NCI-H526 treated with DMSO at 0.1 percent for 48 hours (cell line): ENCODE measurements at regions not wholly inside any gene's neighbourhood (a gene's known extent, or its start where the extent isn't known, plus 50 kb on each side); places are given as distances from the start of the nearest gene placed in this dataset.
"Not testable (repeated sequence)": the region's sequence is repeated elsewhere in the genome, so short reads cannot be mapped to it uniquely, and the experiment has no call there.

ENCODE experiments used
- DNase-seq: peaks from one replicate; lab custom pipeline; 2025; lab: John Stamatoyannopoulos, UW

GRCh38 chr2:208935531-208935930 lies 488.3 kb upstream of the MAP2 start:
- no peak for DNase-seq

DNA sequence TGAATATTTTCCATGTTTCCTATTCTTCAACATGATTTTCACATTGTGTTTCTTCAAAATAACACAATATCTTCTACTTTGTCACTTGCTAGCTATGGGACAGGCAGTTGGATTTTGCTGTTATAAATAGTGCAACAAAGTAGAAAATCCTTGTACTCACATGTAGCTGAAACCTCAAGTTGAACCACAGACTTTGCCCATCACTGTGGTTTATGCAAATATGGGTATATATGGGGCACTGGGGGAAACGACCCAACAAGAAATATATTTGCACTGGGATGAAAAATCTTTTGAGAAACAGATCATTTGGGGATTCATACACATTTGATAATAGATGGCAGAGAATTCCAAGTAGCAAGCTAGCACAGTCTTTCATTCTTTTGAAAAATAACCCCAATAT lies 486.3 kb upstream of the MAP2 start:
- no peak for DNase-seq

DNA sequence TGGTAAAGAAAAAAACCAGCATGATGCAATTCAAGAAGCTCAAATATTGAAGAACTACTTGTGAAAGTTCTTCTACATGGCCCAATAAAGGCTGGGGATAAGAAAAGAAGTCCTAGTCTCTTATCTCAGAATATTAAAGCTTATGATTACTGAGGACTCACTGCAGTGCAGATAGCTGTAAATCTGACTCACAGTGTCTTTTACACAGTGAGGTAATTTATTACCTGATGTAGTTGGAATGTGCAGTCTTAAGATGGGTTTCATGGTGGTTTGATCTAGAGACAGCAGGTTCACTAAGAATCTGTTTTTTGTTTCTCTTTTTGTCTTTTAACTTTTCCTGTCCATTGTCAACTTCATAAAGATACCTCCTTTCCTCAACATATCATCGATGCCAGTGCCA lies 484.0 kb upstream of the MAP2 start:
- DNase-seq = no peak

DNA sequence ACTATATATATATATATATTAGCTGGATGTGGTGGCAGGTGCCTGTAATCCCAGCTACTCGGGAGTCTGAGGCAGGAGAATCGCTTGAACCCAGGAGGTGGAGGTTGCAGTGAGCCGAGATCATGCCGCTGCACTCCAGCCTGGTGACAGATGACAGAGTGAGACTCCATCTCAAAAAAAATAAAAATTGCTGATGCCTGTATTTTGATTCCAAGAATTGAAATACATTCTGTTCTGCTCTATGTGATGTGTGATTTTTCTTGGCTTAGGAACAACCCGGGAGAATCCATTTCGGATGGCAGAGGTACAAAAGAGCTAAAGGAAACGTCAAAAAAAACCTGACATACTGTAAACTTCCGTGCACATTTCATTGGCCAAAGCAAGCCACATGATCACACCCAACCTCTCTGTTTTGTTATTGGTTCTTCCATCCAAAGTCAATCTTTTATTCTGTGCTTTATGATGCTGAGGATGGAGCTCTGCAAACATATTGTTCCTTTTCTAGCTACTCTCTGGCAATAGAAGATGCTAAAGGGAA lies 478.1 kb upstream of the MAP2 start:
- DNase-seq = no peak

DNA sequence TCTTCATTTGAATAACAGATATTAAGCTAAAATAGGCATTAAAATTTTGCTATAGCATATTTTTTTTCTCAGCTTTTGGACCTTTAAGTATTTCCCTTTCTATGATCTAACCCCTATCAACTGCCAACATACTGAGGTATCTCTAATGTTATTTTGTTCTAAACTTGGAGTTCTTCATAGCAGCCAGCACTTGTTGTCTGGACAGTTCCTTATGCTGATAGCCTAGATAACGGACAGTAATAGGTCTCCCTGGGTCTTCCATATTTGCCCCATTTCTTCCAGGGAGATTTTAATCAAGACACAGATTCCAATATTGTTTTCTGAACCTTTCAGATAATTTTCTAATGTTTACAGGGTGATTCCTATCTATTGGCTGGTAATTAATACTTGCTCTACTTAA lies 475.8 kb upstream of the MAP2 start:
- no peak for DNase-seq

DNA sequence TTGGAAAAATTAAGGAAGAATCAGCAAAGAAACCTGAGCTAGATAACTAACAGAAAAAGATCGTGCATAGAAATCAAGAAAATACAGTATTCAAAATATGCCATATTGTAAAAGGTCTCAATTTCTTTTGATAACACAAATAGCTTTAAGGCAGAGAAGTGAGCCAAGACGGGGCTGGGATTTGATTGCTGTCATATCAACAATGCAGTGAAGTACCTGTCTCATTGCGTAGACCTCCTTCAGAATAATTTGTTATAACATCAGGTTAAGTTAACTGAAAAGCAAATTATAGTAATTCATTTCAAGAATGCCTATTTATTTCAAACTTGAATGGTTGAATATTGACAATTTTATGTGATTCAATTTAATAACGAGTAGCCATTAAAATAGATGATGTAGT lies 453.8 kb upstream of the MAP2 start:
- no peak for DNase-seq

DNA sequence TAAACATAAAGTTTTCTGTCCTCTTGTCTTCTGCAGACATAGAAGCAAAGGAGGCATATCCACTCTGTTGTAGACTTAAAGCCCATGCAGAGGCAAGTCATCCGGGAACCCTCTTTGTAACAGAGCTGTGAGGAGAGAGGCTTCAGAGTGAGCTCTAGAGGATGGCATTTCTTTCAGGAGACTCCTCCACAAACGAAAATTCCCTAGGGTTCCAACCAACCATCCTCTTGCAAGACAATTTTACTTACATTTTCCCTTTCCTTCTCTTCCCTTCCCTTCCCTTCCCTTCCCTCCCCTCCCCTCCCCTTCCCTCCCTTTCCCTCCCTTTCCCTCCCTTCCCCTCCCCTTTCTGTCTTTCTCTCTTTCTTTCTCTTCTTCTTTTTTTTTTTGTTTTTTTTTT lies 446.3 kb upstream of the MAP2 start:
- DNase-seq = no peak

- no peak for DNase-seq
Measured at GRCh38 chr2:208978946-208979345, 444.9 kb upstream of the MAP2 start.

DNA sequence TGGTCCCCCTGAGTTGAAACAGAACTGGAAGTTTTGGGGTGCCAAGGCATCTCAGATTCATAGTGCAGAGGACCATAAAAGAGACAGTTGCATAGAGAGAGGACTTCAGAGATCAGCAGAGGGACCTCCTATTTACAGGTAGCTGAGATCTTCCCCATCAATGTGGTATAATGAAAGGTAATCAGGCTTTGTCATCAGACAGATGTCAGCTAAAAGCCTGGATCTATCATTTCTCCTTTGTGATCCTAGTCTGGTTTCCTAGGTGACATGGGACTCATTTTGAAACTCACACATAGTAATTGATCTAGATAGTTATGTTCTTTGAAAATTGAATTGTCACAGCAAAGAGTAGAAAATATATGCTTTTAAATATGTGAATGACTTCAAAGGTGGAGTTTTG lies 443.5 kb upstream of the MAP2 start:
- no peak for DNase-seq

DNA sequence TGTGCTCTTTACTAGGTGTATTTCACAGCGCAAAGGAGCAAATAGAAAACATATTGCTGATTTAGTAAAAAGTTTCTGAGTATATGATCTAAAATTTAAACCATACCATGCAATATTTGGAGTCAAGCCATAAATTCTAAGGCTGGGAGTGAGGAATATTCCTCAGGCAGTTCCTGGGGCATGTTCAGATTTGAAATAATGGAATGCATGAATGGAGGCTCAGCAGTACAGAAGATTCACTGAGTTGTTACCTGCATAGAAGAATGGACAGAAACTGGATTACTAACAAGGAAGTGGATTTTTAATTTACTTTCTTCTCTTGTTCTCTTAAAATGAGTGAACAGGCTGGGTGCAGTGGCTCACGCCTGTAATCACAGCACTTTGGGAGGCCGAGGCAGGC lies 441.0 kb upstream of the MAP2 start:
- DNase-seq = no peak

DNA sequence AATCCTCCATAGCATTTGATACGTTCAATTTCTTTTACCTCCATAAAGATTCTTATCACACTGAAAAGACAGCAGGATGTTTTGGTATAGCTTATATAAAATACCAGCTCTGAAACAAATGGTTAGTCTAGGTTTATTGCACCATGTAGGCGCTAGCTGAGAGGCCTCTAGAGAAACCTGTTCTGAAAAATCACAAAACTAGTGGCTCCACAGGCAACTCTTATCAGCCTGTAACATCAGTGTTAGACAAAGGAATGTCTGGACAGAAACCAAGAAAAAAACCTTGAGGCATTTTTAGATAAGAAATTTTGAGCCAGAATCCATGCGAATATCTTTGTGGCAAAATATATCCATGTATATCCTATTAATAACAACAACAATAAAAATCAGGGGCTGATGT lies 440.4 kb upstream of the MAP2 start:
- no peak for DNase-seq

- DNase-seq = no peak
Measured at GRCh38 chr2:208984376-208985090, 439.3 kb upstream of the MAP2 start.

DNA sequence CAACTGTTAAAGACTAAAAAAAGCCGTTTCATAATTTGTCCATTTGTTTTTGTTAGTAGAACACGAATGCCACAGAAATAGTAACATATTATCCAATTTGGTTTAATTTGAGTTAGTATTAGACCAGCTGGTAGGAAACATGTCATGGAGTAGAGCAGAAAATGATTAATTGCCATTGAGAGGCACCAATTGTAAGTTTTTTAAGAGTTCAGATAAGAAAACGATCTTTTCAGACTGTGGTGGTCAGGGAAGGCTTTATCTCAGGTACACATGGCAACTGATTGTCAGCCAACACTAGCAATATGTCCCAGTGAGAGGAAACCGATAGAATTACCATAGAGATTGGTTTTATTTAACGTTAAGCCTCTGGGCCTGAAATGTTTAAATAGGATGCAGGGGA lies 438.2 kb upstream of the MAP2 start:
- no peak for DNase-seq

DNA sequence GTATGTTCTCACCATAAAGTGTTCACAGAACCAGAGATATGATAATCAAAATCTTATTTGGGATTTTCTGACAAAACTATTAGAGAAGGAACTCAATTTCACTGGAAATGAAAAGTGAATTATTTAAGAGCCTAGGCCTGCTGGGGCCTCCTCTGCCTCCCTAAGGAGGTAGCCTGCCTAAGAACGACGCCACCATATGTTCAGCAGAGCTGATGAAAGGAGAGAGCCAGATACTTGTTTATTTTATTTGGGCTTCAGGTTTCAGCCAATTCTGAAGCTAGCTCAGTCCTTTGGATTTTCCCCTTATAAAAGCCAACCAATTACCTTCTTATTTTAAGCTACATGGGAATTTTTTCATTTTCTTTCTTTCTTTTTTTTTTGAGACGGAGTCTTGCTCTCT lies 433.1 kb upstream of the MAP2 start:
- no peak for DNase-seq

GRCh38 chr2:208999911-209000310 lies 423.9 kb upstream of the MAP2 start:
- no peak for DNase-seq

- DNase-seq = no peak
Measured at GRCh38 chr2:209002054-209002453, 421.8 kb upstream of the MAP2 start.

- no peak for DNase-seq
Measured at GRCh38 chr2:209005371-209005770, 418.5 kb upstream of the MAP2 start.

- no peak for DNase-seq
Measured at GRCh38 chr2:209008636-209009287, 415.1 kb upstream of the MAP2 start.

DNA sequence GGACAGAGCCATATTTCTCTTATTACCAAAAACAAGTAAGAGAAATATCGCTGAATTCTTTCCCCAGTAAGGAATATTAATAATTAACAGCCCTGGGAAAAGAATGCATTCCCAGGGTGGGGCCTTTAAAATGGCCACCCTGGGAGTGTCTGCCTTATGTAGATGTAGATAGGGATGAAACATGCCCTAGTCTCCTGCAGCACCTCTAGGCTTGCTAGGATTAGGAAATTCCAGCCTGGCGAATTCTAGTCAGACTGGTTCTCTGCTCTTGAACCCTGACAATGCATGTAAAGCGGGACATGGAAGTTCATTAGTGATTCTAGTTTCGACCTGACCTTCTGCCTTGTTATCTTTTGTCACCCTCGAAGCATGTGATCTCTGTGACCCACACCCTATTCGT lies 405.2 kb upstream of the MAP2 start:
- DNase-seq = not testable (repeated sequence)

DNA sequence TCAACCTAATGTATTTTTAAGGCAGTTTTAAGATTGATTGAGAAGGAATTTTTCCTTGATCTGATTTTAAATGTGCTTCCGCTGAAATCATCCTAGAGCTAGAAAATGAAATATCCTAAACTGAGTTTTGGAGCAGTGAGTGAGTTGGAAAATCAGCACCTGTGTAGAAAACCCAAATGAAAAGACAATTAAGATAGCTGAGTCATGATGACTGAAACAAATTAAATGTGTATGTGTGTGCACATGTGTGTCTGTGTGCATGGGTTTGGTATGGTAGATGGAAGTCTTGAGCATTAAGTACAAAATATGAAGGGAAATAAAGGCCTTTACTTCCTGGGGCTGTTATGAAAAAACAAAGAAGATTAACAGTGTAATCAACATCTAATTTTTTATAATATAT lies 394.6 kb upstream of the MAP2 start:
- DNase-seq = no peak

DNA sequence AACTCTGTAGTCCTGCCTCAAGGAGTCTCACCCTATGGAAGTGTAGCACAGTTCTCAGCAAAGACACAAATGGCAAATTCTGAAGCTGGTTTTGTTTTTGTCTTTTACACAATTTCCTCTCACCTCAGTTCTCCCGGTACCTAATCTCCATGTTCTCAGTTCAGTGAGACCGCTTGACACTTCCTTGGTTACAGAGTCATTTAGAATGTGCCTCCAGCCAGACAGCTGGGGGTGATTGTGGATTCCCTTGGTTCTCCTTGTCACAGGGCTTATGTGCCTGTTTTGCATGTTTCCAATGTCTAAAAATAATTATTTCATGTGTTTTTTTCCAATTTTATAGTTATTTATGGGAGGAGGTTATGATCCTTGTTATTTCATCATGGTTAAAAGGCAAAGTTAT lies 379.5 kb upstream of the MAP2 start:
- DNase-seq = no peak

GRCh38 chr2:209046163-209046562 lies 377.7 kb upstream of the MAP2 start:
- no peak for DNase-seq

GRCh38 chr2:209049608-209050007 lies 374.2 kb upstream of the MAP2 start:
- no peak for DNase-seq

DNA sequence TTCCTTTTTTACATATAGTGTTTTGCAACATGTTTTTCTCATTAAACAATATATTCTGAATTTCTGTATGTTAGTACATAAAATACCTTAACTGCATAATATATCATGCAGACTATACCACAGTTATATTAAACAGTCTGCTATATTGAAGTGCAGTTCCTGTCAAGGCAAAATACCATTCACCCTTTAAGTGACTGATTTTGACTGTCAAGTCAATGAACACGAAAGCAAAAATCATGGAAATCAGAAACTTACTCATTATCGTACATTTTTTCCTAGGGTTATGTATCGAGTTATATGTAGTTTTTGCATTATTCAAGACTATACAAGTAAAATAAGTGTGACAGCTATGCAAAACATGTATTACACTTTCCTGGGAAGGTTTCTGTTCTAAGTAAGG lies 361.6 kb upstream of the MAP2 start:
- DNase-seq = no peak
